HG03520 (cell line): ENCODE measurements at regions not wholly inside any gene's neighbourhood (a gene's known extent, or its start where the extent isn't known, plus 50 kb on each side); places are given as distances from the start of the nearest gene placed in this dataset.
A peak's percentile ranks its signal among the peaks of the same experiment; 100 is the strongest.
"Not testable (repeated sequence)": the region's sequence is repeated elsewhere in the genome, so short reads cannot be mapped to it uniquely, and the experiment has no call there.

ENCODE experiments used
- ATAC-seq: cut with Tn5 transposase; IDR thresholded peaks from one replicate; pipeline ENCODE4 v1.9.1; 2021; ENCODE audit warnings: mild to moderate bottlenecking, moderate library complexity; ENCODE audit not compliant: unreplicated experiment

DNA sequence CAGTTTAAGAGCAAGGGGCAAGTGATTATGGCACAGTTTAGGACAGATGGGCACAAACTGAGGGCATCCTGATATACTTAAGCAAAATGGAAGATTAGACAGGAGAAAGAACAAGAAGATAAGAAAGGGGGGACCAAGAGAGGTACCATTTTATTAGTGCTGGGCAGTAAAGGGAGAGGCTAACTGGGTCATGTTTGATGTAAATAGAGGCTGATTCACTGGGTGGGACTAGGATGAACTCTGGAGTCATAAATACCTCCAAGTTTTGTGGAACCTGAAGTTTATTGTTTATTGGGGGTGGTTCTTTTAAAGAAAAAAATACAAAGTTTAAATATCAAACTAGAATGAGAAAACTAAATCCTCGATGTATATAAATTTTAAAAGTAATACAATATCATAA, 1067.2 kb upstream of the GYPC start:
- no peak for ATAC-seq

DNA sequence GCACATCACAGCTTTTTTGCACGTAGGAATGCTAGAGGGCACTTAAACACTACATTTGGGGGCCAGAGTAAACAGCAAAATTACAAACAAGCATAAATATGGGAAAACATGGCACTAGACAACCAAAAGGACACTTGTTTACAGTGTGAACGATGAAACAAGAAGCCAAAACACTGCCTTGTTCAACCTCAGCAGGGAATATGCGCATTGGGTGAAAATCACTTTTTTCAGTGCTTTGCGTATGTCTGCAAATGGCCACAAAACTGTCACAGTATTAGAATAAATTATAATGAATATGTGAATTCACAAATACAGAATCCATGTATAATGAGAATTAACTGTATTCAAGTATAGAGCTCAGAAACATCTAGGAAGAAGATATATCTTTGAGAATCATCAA, 1064.0 kb upstream of the GYPC start:
- ATAC-seq, result no peak

DNA sequence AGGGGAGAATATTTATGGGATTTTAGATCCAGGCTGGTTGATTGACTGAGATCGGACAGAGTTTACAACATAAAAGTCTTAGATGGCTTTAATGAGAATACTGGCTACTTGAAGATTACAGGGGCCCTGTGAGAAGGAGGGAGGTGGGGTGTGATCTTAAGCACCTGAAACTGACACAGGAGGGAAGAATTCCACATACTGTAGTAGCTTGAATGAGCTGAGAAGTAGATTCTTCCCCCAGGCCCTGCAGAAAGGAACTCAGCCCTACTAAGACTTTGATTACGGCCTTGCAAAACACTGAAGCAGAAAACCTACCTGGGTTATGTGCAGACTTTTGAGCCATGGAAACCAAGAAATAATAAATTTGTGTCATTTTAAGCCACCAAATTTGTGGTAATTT, 1062.9 kb upstream of the GYPC start:
- no peak for ATAC-seq

DNA sequence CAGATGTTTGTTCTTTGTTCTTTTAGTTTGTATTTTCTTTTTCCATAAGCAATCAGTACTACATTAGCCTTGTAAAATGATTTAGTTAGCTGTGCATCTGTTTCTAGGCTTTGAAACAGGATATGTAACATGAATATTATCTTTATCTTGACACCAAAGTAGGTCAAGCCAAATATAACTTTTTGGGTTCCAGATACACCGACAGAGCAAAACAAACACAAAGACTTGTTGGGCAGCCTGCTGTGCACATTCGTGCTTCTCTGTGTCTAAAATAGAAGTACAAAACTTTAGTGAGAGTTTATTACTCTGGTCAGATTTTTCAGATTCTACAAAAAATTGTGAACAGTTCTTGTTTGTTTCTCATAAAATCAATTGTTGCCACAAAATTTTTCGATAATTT, 1059.3 kb upstream of the GYPC start:
- no peak for ATAC-seq

GRCh38 chr2:125615438-125615837, 1040.5 kb upstream of the GYPC start:
- ATAC-seq, result no peak

GRCh38 chr2:125630377-125630776, 1025.6 kb upstream of the GYPC start:
- no peak for ATAC-seq

- ATAC-seq, result no peak
Observed at GRCh38 chr2:125634662-125635061, 1021.3 kb upstream of the GYPC start.

DNA sequence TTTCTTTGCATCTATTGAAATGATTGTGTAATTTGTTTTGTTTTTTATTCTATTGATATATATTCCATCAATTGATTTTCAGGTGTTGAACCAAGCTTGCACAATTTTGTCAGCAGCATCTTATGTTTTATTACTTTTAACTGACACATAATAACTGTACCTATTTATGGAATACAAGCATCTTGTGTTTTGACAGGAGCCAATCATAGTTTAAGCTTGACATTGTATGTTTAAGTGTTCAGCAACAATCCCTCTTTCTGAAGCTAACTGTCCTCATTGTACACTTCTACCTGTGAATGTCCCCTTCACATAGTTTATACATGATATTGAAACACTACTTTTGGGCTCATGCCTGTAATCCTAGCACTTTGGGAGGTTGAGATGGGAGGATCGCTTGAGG, 1017.6 kb upstream of the GYPC start:
- ATAC-seq, result no peak

DNA sequence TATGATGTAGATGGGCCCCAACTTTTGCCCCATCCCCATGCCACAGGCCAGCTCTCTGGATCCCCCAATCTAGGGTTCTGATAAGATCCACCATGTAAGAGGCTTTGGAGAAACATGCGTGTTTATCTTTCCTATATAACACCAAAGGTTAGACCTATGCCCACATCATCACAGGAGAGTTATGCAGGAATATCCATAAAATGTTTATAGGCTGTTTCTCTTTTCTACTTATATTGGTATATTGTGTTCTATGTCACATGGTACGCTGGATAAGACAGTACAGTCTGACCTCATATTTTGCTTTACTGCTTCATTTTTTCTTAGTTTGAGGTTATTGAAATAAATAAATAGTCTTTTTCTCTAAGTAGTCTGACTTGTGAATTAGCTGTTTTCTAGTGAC, 1013.9 kb upstream of the GYPC start:
- no peak for ATAC-seq

GRCh38 chr2:125643128-125643527, 1012.8 kb upstream of the GYPC start:
- ATAC-seq, result peak; percentile 16

GRCh38 chr2:125643585-125643984, 1012.4 kb upstream of the GYPC start:
- peak; percentile 46 for ATAC-seq

DNA sequence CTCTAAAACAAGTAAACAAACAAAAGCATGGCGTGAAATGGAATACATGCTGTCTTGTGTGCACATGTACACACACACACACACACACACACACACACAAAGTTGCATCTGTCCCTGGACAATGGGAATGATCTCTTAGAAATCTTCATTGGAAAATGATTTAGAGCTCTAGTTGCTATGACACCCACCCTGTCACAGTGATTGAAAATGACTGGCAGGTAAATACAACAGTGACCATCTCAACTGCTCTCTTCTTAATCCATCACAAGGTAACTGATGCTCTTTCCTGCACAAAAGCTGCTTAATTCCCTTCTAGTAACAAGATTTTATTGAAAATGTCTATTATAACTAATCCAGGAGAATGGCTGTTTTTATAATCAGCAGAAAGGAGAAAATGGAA, 1011.7 kb upstream of the GYPC start:
- ATAC-seq, result no peak

GRCh38 chr2:125652280-125652679, 1003.7 kb upstream of the GYPC start:
- ATAC-seq, result no peak

- no peak for ATAC-seq
Observed at GRCh38 chr2:125654226-125654625, 1001.7 kb upstream of the GYPC start.

GRCh38 chr2:125656190-125656589, 999.8 kb upstream of the GYPC start:
- no peak for ATAC-seq

DNA sequence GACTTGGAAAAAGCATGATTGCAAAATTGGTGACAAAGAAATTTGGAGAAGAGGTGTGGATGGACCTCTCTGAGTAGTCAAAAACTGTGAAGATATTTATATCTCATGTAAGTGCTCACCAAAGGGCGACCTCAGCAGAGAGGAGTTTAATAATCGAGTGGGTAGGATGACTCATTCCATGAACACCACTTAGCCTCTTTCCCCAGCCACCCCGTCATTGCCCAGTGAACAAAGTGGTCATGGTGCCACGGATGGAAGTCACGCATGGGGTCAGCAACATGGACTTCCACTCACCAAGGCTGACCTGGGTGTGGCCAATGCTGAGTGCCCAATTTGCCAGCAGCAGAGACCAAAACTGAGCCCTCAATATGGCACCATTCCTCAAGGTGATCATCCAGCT, 997.4 kb upstream of the GYPC start:
- ATAC-seq, result no peak

DNA sequence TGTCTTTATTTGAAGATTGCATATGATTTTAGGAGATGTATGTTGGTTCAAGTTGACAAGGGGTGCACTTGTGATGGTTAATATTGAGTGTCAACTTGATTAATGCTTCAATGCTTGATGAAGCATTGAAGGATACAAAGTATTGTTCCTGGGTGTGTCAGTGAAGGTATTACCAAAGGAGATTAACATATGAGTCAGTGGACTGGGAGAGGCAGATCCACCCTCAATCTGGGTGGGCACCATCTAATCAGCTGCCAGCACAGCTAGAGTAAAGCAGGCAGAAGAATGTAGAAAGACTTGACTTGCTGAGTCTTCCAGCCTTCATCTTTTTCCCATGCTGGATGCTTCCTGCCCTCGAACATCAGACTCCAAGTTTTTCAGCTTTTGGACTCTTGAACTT, 995.6 kb upstream of the GYPC start:
- ATAC-seq, result not testable (repeated sequence)

DNA sequence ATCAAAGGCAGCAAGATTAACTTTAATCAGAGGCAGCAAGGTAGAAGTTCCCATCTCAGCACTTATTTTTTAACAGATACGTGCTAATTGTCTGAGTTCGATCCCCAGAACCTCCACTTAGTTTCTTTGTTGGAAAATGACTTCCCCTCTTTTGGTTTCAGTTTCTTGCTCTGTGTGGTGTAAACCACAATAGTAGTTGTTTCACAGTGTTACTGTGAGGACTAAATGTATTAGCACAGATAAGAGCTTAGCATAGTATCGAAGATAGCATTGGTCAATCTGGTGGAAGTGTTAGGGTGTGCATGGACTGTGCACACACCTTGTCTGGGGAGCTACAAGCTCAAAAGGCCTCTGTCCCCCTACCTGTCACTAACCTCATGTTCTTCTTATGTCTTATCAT, 988.3 kb upstream of the GYPC start:
- peak; percentile 48 for ATAC-seq

DNA sequence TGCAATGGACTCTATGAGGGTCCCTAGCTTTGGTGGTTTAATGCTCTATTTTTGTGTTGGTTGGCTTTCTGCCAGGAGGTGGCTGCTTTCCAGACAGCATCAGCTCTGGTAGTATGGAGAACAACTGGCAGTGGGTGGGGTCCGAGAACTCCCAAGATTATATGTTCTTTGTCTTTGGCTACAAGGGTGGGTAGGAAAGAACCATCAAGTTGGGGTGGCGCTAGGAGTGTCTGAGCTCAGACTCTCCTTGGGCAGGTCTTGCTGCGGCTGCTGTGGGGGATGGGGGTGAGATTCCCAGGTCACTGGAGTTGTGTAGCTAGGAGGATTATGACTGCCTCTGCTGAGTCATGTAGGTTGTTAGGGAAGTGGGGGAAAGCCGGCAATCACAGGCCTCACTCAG, 976.1 kb upstream of the GYPC start:
- ATAC-seq, result no peak

DNA sequence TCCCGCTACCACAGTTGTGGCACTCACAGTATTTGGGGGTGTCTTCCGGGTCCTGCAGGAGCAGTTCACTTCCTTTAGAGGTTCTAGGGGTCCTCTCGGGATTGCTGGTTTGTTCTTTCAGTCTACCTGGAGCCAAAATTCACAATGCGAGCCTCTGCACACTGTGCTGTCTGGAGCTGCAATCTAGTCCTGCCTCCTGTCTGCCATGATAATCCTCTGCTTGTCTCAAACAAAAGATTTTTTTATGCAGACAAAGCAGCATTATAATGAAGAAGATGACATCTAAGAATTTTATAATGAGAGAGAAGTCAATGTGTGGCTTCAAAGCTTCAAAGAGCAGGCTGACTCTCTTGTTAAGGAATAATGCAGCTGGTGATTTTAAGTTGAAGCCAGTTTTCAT, 975.1 kb upstream of the GYPC start:
- no peak for ATAC-seq

GRCh38 chr2:125681576-125681975, 974.4 kb upstream of the GYPC start:
- ATAC-seq, result no peak

DNA sequence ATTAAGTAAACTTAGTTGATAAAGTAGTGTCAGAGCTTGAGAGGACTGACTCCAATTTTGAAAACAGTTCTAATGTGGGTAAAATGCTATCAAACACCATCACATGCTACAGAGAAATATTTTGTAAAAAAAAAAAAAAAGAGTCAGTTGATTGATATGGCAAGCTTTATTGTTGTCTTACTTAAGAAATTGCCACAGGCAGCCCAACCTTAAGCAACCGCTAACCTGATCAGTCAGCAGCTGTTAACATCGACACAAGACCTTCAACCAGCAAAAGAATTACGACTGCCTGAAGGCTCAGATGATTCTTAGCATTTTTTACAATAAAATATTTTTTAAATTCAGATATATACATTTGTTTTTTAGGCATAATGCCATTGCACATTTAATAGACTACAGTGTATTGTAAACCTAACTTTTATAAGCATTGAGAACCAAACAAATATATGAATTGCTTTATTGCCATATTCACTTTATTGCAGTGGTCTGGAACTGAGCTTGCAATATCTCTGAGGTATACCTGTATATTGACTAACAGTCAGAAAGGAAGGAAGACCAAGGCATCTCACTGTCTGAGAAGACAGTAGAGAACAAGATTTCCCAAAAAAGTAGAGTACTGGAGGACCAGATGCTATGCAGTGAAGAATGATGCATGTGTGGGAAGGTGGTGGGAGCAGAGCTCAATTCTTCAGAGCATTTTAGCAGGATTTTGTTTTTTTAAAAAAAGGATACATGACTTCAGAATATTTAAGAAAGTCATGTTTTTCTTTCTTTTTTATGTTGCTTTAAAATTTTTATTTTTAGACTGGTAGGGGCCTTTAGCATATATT, 973.8 kb upstream of the GYPC start:
- ATAC-seq, result no peak

- ATAC-seq, result no peak
Observed at GRCh38 chr2:125684256-125684655, 971.7 kb upstream of the GYPC start.
